OCI-LY7 (cell line): ENCODE measurements at regions not wholly inside any gene's neighbourhood (a gene's known extent, or its start where the extent isn't known, plus 50 kb on each side); places are given as distances from the start of the nearest gene placed in this dataset.

Experiments
- BruUV-seq: library from RNA; stranded (reverse); fragments of 400-500 nt; replicated peaks from 2 replicates; lab custom pipeline; 2021; lab: Mats Ljungman, UMichigan
- CTCF ChIA-PET: fragments of 300-600 bp; sonication (Branson Sonifier 250); formaldehyde crosslinking; loops from one replicate; lab custom pipeline; 2022; ENCODE audit warnings: antibody characterized with exemption; ENCODE audit not compliant: unreplicated experiment; lab: Charles Lee
- POLR2A ChIA-PET: fragments of 300-600 bp; sonication (Branson Sonifier 250); formaldehyde crosslinking; loops from one replicate; lab custom pipeline; 2022; ENCODE audit warnings: antibody characterized with exemption; lab: Charles Lee
- DNase-seq: peaks from one replicate; pipeline ENCODE4 v3.0.0-alpha.2; 2015; ENCODE audit warnings: low spot score
- H2AFZ ChIP-seq: fragments of 200-600 bp; sonication (generic), shearing (Covaris generic); 2 replicates; pipeline ENCODE4 v1.6.1; 2014; ENCODE audit warnings: mild to moderate bottlenecking, antibody characterized with exemption, low read length, moderate library complexity
- H3K27ac ChIP-seq: fragments of 200-600 bp; sonication (generic); 2 replicates; pipeline ENCODE4 v1.5.1; 2014; ENCODE audit warnings: mixed run types, low read depth, mild to moderate bottlenecking, moderate library complexity, low read length, inconsistent platforms; ENCODE audit not compliant: poor library complexity, severe bottlenecking
- H3K36me3 ChIP-seq: fragments of 200-600 bp; sonication (generic); 2 replicates; pipeline ENCODE4 v1.6.1; 2014; ENCODE audit warnings: mild to moderate bottlenecking, antibody characterized with exemption, low read length, moderate library complexity, mixed read lengths; ENCODE audit not compliant: insufficient read depth
- H3K4me1 ChIP-seq: fragments of 200-600 bp; sonication (generic); 2 replicates; pipeline ENCODE4 v1.5.1; 2014; ENCODE audit warnings: mild to moderate bottlenecking, low read length; ENCODE audit not compliant: insufficient read depth, poor library complexity, severe bottlenecking
- H3K4me2 ChIP-seq: fragments of 200-600 bp; sonication (generic); 2 replicates; pipeline ENCODE4 v1.6.1; 2014; ENCODE audit warnings: mild to moderate bottlenecking, low read length
- H3K4me3 ChIP-seq: fragments of 200-600 bp; sonication (generic); 2 replicates; pipeline ENCODE4 v1.5.1; 2014; ENCODE audit warnings: mild to moderate bottlenecking, low read depth, low read length; ENCODE audit not compliant: poor library complexity, severe bottlenecking
- H3K79me2 ChIP-seq: fragments of 200-600 bp; sonication (generic); 2 replicates; pipeline ENCODE4 v1.6.1; 2016; ENCODE audit warnings: low read depth, mild to moderate bottlenecking, low read length, moderate library complexity, mixed read lengths; ENCODE audit not compliant: insufficient read depth
- H3K9me2 ChIP-seq: fragments of 200-600 bp; sonication (generic); 2 replicates; pipeline ENCODE4 v1.6.1; 2016; ENCODE audit warnings: mild to moderate bottlenecking, low read length, mixed read lengths; ENCODE audit not compliant: insufficient read depth
- H3K9me3 ChIP-seq: fragments of 200-600 bp; sonication (generic); 2 replicates; pipeline ENCODE4 v1.6.1; 2014; ENCODE audit warnings: mild to moderate bottlenecking, mixed run types, low read length, mixed read lengths
- H4K20me1 ChIP-seq: fragments of 200-600 bp; sonication (generic); 2 replicates; pipeline ENCODE4 v1.6.1; 2014; ENCODE audit warnings: mild to moderate bottlenecking, antibody characterized with exemption, low read length, moderate library complexity, mixed read lengths; ENCODE audit not compliant: insufficient read depth
- EZH2phosphoT487 ChIP-seq: fragments of 200-600 bp; sonication (generic); IDR thresholded peaks from 2 replicates; pipeline ENCODE4 v1.6.1; 2018; ENCODE audit warnings: low read depth, borderline replicate concordance, mild to moderate bottlenecking, mixed run types, antibody characterized with exemption, low read length, moderate library complexity, mixed read lengths
- intact Hi-C: fragments of 100-400 bp; cut with micrococcal nuclease; formaldehyde crosslinking; loops from one replicate; pipeline ENCODE4 v1.10.0; 2022; ENCODE audit not compliant: unreplicated experiment
- TF ChIP-seq, protein P1 (sequence below): fragments of 200-600 bp; sonication (generic); conservative IDR thresholded peaks from 2 replicates; pipeline ENCODE4 v1.5.1; 2014; ENCODE audit warnings: mild to moderate bottlenecking, antibody characterized with exemption, low read length, moderate library complexity, mixed read lengths

DNA sequence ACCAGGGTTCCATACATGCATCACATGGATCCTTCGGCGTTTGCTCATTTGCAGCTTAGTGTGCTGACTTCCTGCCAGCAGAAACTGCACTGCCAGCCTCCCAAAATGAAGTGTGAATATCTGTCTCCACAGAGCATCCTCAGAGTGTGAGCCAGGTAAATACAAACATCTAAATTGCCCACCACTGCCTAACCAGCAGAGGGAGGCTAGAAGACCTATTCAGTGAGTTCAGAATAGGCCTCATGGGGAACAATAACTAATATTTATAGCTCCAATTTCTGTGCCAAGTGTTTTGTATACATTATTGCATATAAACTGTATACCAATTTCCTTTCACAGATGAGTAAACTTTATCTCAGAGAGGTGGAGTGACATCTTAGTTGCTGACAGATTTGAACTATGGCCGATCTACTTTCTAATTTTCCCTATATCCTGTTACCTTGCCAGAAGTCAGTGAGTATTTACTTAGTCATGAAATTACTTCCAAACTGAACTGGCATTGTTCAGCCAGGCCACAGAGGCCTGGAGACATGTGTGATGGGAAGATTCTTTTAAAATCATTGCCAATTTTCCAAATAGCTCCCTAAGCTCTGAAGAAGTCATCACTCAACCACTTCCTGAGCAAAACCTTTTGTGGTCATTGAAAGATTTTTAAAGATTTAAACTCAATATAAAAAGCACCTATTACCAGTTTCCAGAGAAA is 926.5 kb upstream of the GHITM start:
- Histone ChIP-seq H3K4me2 (no peak overlapping the region), H3K27ac (no peak overlapping the region), H3K79me2 (no peaks in the 10 kb centered on the region), H3K9me3 (no peaks in the 10 kb centered on the region), H3K4me3 (no peak overlapping the region), H3K36me3 (no peaks in the 10 kb centered on the region), H3K4me1 (no peaks in the 10 kb centered on the region), H4K20me1 (no peaks in the 10 kb centered on the region), H3K9me2 (no peaks in the 10 kb centered on the region), H2AFZ (no peak overlapping the region)
- ChIA-PET CTCF (no interaction called here), POLR2A (interaction anchor here (0.6 kb wide), 1 partner anchor 61 kb away, joined by 3 read pairs; no protein-coding TSS in a partner anchor)
- intact Hi-C loops, result no loop called here
- no peak for DNase-seq
- TF ChIP-seq, protein P1, sequence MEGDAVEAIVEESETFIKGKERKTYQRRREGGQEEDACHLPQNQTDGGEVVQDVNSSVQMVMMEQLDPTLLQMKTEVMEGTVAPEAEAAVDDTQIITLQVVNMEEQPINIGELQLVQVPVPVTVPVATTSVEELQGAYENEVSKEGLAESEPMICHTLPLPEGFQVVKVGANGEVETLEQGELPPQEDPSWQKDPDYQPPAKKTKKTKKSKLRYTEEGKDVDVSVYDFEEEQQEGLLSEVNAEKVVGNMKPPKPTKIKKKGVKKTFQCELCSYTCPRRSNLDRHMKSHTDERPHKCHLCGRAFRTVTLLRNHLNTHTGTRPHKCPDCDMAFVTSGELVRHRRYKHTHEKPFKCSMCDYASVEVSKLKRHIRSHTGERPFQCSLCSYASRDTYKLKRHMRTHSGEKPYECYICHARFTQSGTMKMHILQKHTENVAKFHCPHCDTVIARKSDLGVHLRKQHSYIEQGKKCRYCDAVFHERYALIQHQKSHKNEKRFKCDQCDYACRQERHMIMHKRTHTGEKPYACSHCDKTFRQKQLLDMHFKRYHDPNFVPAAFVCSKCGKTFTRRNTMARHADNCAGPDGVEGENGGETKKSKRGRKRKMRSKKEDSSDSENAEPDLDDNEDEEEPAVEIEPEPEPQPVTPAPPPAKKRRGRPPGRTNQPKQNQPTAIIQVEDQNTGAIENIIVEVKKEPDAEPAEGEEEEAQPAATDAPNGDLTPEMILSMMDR, result no peak
- no peak for TF ChIP-seq EZH2phosphoT487
- no TSS peak for BruUV-seq

DNA sequence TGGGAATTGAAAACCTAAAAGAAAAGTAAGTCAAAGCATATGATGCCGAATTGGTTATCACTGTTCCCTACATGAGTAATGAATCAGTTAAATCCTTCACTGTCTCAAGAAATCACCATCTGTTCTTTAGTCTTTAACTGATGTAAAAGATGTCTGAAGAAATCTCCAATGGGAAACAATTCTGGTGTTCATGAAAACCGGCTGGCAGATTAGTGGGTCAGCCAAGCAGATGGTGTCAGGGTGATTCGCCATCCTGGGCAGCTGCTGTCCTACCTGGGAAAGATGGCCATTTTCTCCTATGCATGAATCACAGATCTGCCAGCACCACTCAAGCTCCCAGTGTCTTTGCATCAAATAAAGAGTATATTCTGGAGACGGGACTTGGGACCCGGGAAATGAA is 925.2 kb upstream of the GHITM start:
- Histone ChIP-seq H3K36me3 (no peaks in the 10 kb centered on the region), H3K9me2 (no peaks in the 10 kb centered on the region), H3K79me2 (no peaks in the 10 kb centered on the region), H3K4me2 (no peak overlapping the region), H3K4me1 (no peaks in the 10 kb centered on the region), H3K4me3 (no peak overlapping the region), H2AFZ (no peak overlapping the region), H4K20me1 (no peaks in the 10 kb centered on the region), H3K9me3 (no peaks in the 10 kb centered on the region), H3K27ac (no peak overlapping the region)
- intact Hi-C loops, result no loop called here
- CTCF ChIA-PET, result no interaction called here
- TF ChIP-seq, protein P1, result no peak
- no peak for TF ChIP-seq EZH2phosphoT487
- no peak for DNase-seq
- POLR2A ChIA-PET, result no interaction called here
- BruUV-seq, result no TSS peak

DNA sequence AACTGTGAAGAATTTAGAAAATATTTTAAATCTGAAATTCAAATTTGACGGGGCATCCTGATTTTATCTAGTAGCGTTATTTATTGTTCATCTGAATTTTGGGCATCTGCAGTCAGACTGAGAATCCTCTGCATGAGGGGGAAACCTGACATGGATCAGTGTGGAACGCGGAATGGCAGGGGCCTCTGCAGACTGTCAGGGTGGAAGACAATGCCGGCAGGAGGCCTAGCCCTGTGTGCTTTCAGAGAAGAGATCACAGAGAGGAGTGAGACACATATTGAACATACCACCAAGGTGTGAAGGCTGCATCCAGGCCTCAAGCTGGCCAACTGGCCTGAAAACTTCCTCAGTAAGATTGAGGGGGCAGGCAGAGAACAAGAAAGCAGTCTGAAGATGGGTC is 921.1 kb upstream of the GHITM start:
- H4K20me1 ChIP-seq, result no peaks in the 10 kb centered on the region
- H3K4me3 ChIP-seq, result no peak overlapping the region
- CTCF ChIA-PET, result no interaction called here
- POLR2A ChIA-PET, result no interaction called here
- H3K36me3 ChIP-seq, result no peaks in the 10 kb centered on the region
- DNase-seq, result no peak
- no TSS peak for BruUV-seq
- no peak overlapping the region for H2AFZ ChIP-seq
- H3K9me2 ChIP-seq, result no peaks in the 10 kb centered on the region
- intact Hi-C loops, result no loop called here
- no peaks in the 10 kb centered on the region for H3K79me2 ChIP-seq
- no peaks in the 10 kb centered on the region for H3K9me3 ChIP-seq
- TF ChIP-seq, protein P1, result no peak
- no peak for TF ChIP-seq EZH2phosphoT487
- H3K27ac ChIP-seq, result no peak overlapping the region
- H3K4me1 ChIP-seq, result no peaks in the 10 kb centered on the region
- H3K4me2 ChIP-seq, result no peak overlapping the region
